Endodermal cell (in vitro differentiated cells): ENCODE measurements at regions not wholly inside any gene's neighbourhood (a gene's known extent, or its start where the extent isn't known, plus 50 kb on each side); places are given as distances from the start of the nearest gene placed in this dataset.

Experiments used
- DNase-seq: peaks from one replicate; pipeline ENCODE4 v3.0.0-alpha.2; 2017
- H3K27ac ChIP-seq: 2 replicates; pipeline ENCODE4 v1.5.1; 2013; ENCODE audit warnings: mild to moderate bottlenecking, low read depth, low read length, moderate library complexity
- H3K27me3 ChIP-seq: 2 replicates; pipeline ENCODE4 v1.6.1; 2013; ENCODE audit warnings: mild to moderate bottlenecking, low read length, moderate library complexity; ENCODE audit not compliant: insufficient read depth, control insufficient read depth, poor library complexity, severe bottlenecking
- H3K36me3 ChIP-seq: 2 replicates; pipeline ENCODE4 v1.7.0; 2013; ENCODE audit warnings: mild to moderate bottlenecking, low read length, moderate library complexity; ENCODE audit not compliant: control insufficient read depth, insufficient read depth
- H3K4me1 ChIP-seq: one replicate; pipeline ENCODE4 v1.7.0; 2013; ENCODE audit warnings: low read length; ENCODE audit not compliant: control insufficient read depth, insufficient read depth
- H3K4me3 ChIP-seq: 2 replicates; pipeline ENCODE4 v1.5.1; 2013; ENCODE audit warnings: mild to moderate bottlenecking, low read length, moderate library complexity
- H3K9ac ChIP-seq: 2 replicates; pipeline ENCODE4 v1.6.1; 2013; ENCODE audit warnings: mild to moderate bottlenecking, low read length, moderate library complexity; ENCODE audit not compliant: poor library complexity, severe bottlenecking; ENCODE audit errors: extremely low read depth
- H3K9me3 ChIP-seq: 2 replicates; pipeline ENCODE4 v1.6.1; 2013; ENCODE audit warnings: mild to moderate bottlenecking, low read length, moderate library complexity; ENCODE audit not compliant: control insufficient read depth
- H3K27ac Mint-ChIP-seq: 2 replicates; pipeline ENCODE4 v1.8.0; 2020; ENCODE audit warnings: mixed read lengths
- H3K27me3 Mint-ChIP-seq: 2 replicates; pipeline ENCODE4 v1.8.0; 2021; ENCODE audit warnings: mild to moderate bottlenecking, mixed read lengths; ENCODE audit not compliant: insufficient read depth
- H3K36me3 Mint-ChIP-seq: 2 replicates; pipeline ENCODE4 v1.8.0; 2020; ENCODE audit warnings: low read depth, mixed read lengths
- H3K4me1 Mint-ChIP-seq: 2 replicates; pipeline ENCODE4 v1.8.0; 2020; ENCODE audit warnings: mixed read lengths
- H3K4me3 Mint-ChIP-seq: 2 replicates; pipeline ENCODE4 v1.8.0; 2020; ENCODE audit warnings: mild to moderate bottlenecking, moderate library complexity, mixed read lengths
- H3K9me3 Mint-ChIP-seq: 2 replicates; pipeline ENCODE4 v1.8.0; 2020; ENCODE audit warnings: mild to moderate bottlenecking, mixed read lengths
- WGBS, 2 experiments: methylation state at CpG; one replicate each; pipeline versions ENCODE4 v1.1.5 to v1.1.7; 2013; ENCODE audit warnings: missing lambda C conversion rate in 2 of 2, mixed read lengths in 1 of 2; ENCODE audit not compliant: insufficient coverage in 1 of 2, insufficient read length in 1 of 2; 5-methylcytosine and 5-hydroxymethylcytosine counted together
- TF ChIP-seq, protein P1 (sequence below): fragments of 200-600 bp; sonication (generic); conservative IDR thresholded peaks from 2 replicates; pipeline ENCODE4 v1.5.0; 2021; ENCODE audit warnings: antibody characterized with exemption, mild to moderate bottlenecking

DNA sequence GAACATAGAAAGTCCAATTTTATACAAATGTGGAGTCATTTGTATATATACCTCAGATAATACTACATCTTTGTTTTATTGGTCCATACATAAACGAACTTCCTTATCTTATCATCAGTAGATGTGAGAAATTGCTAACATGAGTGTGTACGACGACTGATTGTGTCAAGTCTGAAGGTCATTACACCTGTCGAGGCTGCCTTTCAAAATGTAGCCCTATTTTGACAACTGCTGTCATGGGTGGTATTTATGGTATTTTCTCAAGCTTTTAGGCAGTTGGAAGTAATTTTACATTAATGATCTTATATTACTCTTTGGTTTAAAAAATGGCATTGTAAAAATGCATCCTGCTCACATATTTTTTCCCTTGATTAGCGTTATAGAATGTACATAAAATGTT, 183.7 kb upstream of the DNAJC19 start:
- H3K9me3 ChIP-seq, result no peaks in the 10 kb centered on the region
- no peaks in the 10 kb centered on the region for H3K9me3 Mint-ChIP-seq
- DNase-seq, result no peak
- H3K4me3 Mint-ChIP-seq, result no peak overlapping the region
- H3K4me3 ChIP-seq, result no peak overlapping the region
- H3K27ac Mint-ChIP-seq, result no peak overlapping the region
- TF ChIP-seq, protein P1, sequence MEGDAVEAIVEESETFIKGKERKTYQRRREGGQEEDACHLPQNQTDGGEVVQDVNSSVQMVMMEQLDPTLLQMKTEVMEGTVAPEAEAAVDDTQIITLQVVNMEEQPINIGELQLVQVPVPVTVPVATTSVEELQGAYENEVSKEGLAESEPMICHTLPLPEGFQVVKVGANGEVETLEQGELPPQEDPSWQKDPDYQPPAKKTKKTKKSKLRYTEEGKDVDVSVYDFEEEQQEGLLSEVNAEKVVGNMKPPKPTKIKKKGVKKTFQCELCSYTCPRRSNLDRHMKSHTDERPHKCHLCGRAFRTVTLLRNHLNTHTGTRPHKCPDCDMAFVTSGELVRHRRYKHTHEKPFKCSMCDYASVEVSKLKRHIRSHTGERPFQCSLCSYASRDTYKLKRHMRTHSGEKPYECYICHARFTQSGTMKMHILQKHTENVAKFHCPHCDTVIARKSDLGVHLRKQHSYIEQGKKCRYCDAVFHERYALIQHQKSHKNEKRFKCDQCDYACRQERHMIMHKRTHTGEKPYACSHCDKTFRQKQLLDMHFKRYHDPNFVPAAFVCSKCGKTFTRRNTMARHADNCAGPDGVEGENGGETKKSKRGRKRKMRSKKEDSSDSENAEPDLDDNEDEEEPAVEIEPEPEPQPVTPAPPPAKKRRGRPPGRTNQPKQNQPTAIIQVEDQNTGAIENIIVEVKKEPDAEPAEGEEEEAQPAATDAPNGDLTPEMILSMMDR, result no peak
- no peaks in the 10 kb centered on the region for H3K27me3 ChIP-seq
- no peaks in the 10 kb centered on the region for H3K27me3 Mint-ChIP-seq
- 95% methylated on average over 4 to 5 of the region's 5 CpGs for WGBS, 2 experiments
- peaks cover 23% of the 10 kb centered on the region for H3K4me1 Mint-ChIP-seq
- no peaks in the 10 kb centered on the region for H3K36me3 Mint-ChIP-seq
- H3K4me1 ChIP-seq, result peaks cover 5% of the 10 kb centered on the region
- H3K27ac ChIP-seq, result no peak overlapping the region
- no peak overlapping the region for H3K9ac ChIP-seq
- H3K36me3 ChIP-seq, result no peaks in the 10 kb centered on the region

DNA sequence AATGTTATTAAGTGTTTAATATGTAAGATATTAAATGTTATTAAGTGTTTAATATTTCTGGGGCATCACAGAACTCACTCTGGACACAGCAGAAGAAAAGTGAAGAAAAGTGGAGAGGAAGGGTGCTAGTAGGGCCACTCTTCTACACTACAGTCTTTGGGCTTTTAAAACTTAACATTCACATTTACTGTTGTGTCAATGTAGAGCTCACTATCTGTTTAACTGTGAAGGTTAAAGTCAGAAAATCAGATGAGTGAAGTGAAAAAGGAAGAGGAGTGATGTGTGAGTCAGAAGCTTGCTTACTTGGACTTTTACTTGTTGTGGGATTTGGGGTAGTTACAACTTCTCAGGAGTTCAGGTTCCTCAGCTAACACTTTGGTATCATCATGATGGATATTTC, 145.3 kb upstream of the DNAJC19 start:
- Histone ChIP-seq H3K4me1 (peaks cover 3% of the 10 kb centered on the region), H3K4me3 (no peak overlapping the region), H3K9me3 (peaks cover 25% of the 10 kb centered on the region), H3K36me3 (no peaks in the 10 kb centered on the region), H3K27ac (no peak overlapping the region), H3K27me3 (no peaks in the 10 kb centered on the region), H3K9ac (no peak overlapping the region)
- Mint-ChIP-seq H3K9me3 (peaks cover 24% of the 10 kb centered on the region), H3K4me1 (peaks cover 32% of the 10 kb centered on the region), H3K36me3 (no peaks in the 10 kb centered on the region), H3K4me3 (no peak overlapping the region), H3K27me3 (no peaks in the 10 kb centered on the region), H3K27ac (no peak overlapping the region)
- TF ChIP-seq, protein P1, result no peak
- DNase-seq, result no peak

DNA sequence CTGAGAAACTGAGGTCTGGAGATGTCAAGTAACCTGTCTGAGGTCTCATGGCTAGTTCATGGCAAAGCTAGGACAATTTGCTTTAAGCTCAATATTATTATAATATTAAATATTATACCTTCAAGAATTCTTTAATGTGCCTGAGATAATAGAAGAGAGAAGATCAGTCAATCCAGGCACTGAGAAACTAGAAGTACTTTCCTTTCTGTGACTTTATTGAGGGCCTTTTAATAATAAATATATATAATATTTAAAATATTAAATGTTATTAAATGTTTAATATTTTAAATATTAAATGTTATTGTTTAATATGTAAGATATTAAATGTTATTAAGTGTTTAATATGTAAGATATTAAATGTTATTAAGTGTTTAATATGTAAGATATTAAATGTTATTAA, 144.3 kb upstream of the DNAJC19 start:
- no peaks in the 10 kb centered on the region for H3K36me3 Mint-ChIP-seq
- no peaks in the 10 kb centered on the region for H3K27me3 Mint-ChIP-seq

More for the DNA sequence above, 144.3 kb upstream of the DNAJC19 start:
- Histone ChIP-seq H3K9ac (no peak overlapping the region), H3K4me1 (peaks cover 10% of the 10 kb centered on the region), H3K9me3 (peaks cover 25% of the 10 kb centered on the region), H3K4me3 (no peak overlapping the region), H3K27ac (no peak overlapping the region), H3K27me3 (no peaks in the 10 kb centered on the region), H3K36me3 (no peaks in the 10 kb centered on the region)
- H3K4me3 Mint-ChIP-seq, result no peak overlapping the region
- TF ChIP-seq, protein P1, result no peak
- H3K27ac Mint-ChIP-seq, result no peak overlapping the region
- H3K4me1 Mint-ChIP-seq, result peaks cover 36% of the 10 kb centered on the region
- DNase-seq, result no peak
- H3K9me3 Mint-ChIP-seq, result peaks cover 24% of the 10 kb centered on the region
